ENCODE measurements at regions not wholly inside any gene's neighbourhood (a gene's known extent, or its start where the extent isn't known, plus 50 kb on each side); places are given as distances from the start of the nearest gene placed in this dataset.

DNA sequence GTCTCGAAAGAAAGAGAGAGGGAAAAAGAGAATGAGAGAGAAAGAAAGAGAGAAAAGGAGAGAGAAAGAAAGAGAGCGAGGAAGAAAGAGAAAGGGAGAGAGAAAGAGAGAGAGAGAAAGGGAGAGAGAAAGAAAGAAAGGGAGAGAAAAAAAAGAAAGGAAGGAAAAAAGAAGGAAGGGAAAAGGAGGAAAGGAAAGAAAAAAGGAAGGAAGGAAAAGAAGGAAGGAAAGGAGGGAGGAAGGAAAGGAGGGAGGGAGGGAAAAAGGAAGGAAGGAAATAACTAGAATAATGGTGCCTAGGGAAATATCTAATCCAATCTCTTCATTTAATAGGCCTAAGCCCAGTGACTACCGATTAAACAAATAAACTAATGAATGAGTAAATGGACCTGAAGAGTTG is 85.4 kb upstream of the LYZL1 start:
- DNase-seq: no peak
- no peak overlapping the region for H3K4me3 ChIP-seq (ENCODE audit: low read length)
- H3K9ac ChIP-seq (ENCODE audit: low read length): no peak overlapping the region
- no peak overlapping the region for H3K4me2 ChIP-seq (ENCODE audit: low read depth, low read length, poor library complexity, severe bottlenecking)
- no peaks in the 10 kb centered on the region for H3K36me3 ChIP-seq (ENCODE audit: insufficient read depth, low read length)
- no peaks in the 10 kb centered on the region for H3K9me2 ChIP-seq (replicated peaks; ENCODE audit: insufficient read depth, low read length)
- H2AFZ ChIP-seq (ENCODE audit: low read length): no peak overlapping the region
- no peaks in the 10 kb centered on the region for H3K27me3 ChIP-seq (ENCODE audit: low read length)
- H3K79me2 ChIP-seq (ENCODE audit: low read length): no peaks in the 10 kb centered on the region
- no peaks in the 10 kb centered on the region for H3K9me3 ChIP-seq (ENCODE audit: low read length)
- no peaks in the 10 kb centered on the region for H3K4me1 ChIP-seq (ENCODE audit: low read length)
- H4K20me1 ChIP-seq (ENCODE audit: insufficient read depth, low read depth, low read length): no peaks in the 10 kb centered on the region
- H3K27ac ChIP-seq (ENCODE audit: low read length): no peak overlapping the region

DNA sequence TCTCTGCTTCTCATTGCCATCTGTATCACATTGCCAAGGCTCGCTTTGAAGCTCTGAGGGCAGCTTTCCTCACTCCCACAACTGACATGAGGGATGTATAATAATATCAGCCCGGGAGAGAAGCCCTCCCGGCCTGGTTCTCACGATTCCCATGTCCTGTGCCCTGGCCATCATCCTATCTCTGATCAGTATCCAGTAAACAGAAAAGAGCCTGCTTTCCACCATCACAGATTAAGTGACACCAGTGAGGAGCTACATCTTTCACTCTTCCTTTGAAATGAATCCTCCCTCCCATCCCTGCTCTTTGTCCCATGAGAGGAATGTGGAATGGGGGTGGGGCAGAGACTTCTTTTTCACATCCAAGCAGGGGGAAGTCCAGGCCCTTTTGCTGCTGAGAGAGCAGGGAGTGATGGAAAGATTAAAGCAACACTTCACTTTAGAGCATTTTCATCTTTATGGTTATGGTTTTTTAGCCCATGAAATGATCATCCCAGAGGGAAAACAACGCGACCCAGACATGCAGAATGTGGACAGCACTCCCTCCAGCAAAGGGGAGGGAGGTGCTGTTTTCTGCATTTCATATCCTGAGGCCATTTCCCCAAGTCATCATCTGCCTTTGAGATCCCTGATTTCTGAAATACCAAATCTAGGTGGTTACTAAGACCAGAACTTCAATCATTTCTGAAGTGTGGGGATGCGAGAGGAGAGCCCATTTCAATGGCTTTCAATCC is 84.6 kb upstream of the LYZL1 start:
- Histone ChIP-seq H3K4me2 (ENCODE audit: low read depth, low read length, poor library complexity, severe bottlenecking) (no peak overlapping the region), H3K9me3 (ENCODE audit: low read length) (0 out of 2 replicates have a peak, but pooled peaks cover under 1% of the 10 kb centered on the region), H3K36me3 (ENCODE audit: insufficient read depth, low read length) (no peaks in the 10 kb centered on the region), H3K4me1 (ENCODE audit: low read length) (no peaks in the 10 kb centered on the region), H3K27me3 (ENCODE audit: low read length) (no peaks in the 10 kb centered on the region), H2AFZ (ENCODE audit: low read length) (no peak overlapping the region), H3K9me2 (replicated peaks; ENCODE audit: insufficient read depth, low read length) (no peaks in the 10 kb centered on the region), H3K9ac (ENCODE audit: low read length) (no peak overlapping the region), H4K20me1 (ENCODE audit: insufficient read depth, low read depth, low read length) (no peaks in the 10 kb centered on the region), H3K79me2 (ENCODE audit: low read length) (no peaks in the 10 kb centered on the region), H3K4me3 (ENCODE audit: low read length) (no peak overlapping the region), H3K27ac (ENCODE audit: low read length) (no peak overlapping the region)
- no peak for DNase-seq

- H3K27ac ChIP-seq (ENCODE audit: low read length): no peak overlapping the region
- H3K4me1 ChIP-seq (ENCODE audit: low read length): no peaks in the 10 kb centered on the region
- H4K20me1 ChIP-seq (ENCODE audit: insufficient read depth, low read depth, low read length): no peaks in the 10 kb centered on the region
- no peaks in the 10 kb centered on the region for H3K36me3 ChIP-seq (ENCODE audit: insufficient read depth, low read length)
- DNase-seq: no peak
- no peak overlapping the region for H2AFZ ChIP-seq (ENCODE audit: low read length)
- no peaks in the 10 kb centered on the region for H3K27me3 ChIP-seq (ENCODE audit: low read length)
- no peaks in the 10 kb centered on the region for H3K9me2 ChIP-seq (replicated peaks; ENCODE audit: insufficient read depth, low read length)
- H3K9ac ChIP-seq (ENCODE audit: low read length): no peak overlapping the region
- peaks cover 5% of the 10 kb centered on the region for H3K9me3 ChIP-seq (ENCODE audit: low read length)
- no peak overlapping the region for H3K4me3 ChIP-seq (ENCODE audit: low read length)
- H3K4me2 ChIP-seq (ENCODE audit: low read depth, low read length, poor library complexity, severe bottlenecking): no peak overlapping the region
- H3K79me2 ChIP-seq (ENCODE audit: low read length): no peaks in the 10 kb centered on the region
Observed at GRCh38 chr10:29205787-29206186, 83.1 kb upstream of the LYZL1 start.

DNA sequence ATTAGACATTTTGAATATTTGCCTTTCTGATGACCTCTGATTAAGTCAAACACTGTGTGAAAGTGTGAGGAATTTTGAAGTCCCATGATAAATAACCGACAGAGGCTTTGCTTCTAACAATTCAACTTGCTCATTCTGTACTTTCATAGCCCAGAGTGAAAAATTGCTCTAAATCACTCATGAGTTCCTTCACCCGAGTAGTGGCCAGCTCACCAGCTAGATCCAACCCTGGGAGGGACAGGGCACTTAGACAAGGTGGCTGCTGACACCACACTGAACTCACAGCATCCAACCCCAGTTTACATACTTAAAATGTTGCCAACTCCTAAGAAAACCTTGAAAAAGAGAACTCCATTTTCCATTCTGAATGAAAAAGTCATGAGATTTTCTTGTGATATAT is 80.0 kb upstream of the LYZL1 start:
- Histone ChIP-seq H3K4me2 (ENCODE audit: low read depth, low read length, poor library complexity, severe bottlenecking) (no peak overlapping the region), H2AFZ (ENCODE audit: low read length) (no peak overlapping the region), H3K27ac (ENCODE audit: low read length) (no peak overlapping the region), H4K20me1 (ENCODE audit: insufficient read depth, low read depth, low read length) (no peaks in the 10 kb centered on the region), H3K36me3 (ENCODE audit: insufficient read depth, low read length) (no peaks in the 10 kb centered on the region), H3K79me2 (ENCODE audit: low read length) (no peaks in the 10 kb centered on the region), H3K4me3 (ENCODE audit: low read length) (no peak overlapping the region), H3K27me3 (ENCODE audit: low read length) (no peaks in the 10 kb centered on the region), H3K4me1 (ENCODE audit: low read length) (no peaks in the 10 kb centered on the region), H3K9me3 (ENCODE audit: low read length) (peaks cover 5% of the 10 kb centered on the region), H3K9me2 (replicated peaks; ENCODE audit: insufficient read depth, low read length) (no peaks in the 10 kb centered on the region), H3K9ac (ENCODE audit: low read length) (no peak overlapping the region)
- DNase-seq: no peak

DNA sequence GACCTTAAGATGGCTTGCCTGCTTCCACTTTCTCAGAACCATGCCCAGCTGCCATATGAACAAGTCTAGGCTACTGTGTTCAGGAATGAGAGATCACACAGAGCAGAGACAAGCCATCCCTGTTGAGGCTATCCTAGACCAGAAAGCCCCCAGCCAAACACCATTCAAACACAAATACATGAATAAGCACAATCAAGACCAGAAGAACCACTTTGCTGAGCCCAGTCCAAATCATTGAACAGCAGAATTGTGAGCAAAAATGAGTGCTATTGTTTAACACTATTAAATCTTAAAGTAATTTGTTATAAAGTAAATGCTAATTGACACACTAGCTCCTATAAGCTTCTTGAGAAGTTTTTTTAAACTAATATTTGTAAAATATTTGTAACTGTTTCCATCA is 79.0 kb upstream of the LYZL1 start:
- no peak overlapping the region for H3K27ac ChIP-seq (ENCODE audit: low read length)
- no peaks in the 10 kb centered on the region for H3K4me1 ChIP-seq (ENCODE audit: low read length)
- H3K9me3 ChIP-seq (ENCODE audit: low read length): peaks cover 5% of the 10 kb centered on the region
- no peaks in the 10 kb centered on the region for H3K36me3 ChIP-seq (ENCODE audit: insufficient read depth, low read length)
- DNase-seq: no peak
- no peak overlapping the region for H3K9ac ChIP-seq (ENCODE audit: low read length)
- no peaks in the 10 kb centered on the region for H3K27me3 ChIP-seq (ENCODE audit: low read length)
- no peak overlapping the region for H3K4me3 ChIP-seq (ENCODE audit: low read length)
- no peaks in the 10 kb centered on the region for H3K79me2 ChIP-seq (ENCODE audit: low read length)
- H4K20me1 ChIP-seq (ENCODE audit: insufficient read depth, low read depth, low read length): no peaks in the 10 kb centered on the region
- H2AFZ ChIP-seq (ENCODE audit: low read length): no peak overlapping the region
- H3K4me2 ChIP-seq (ENCODE audit: low read depth, low read length, poor library complexity, severe bottlenecking): no peak overlapping the region
- 0 out of 2 replicates have a peak, but pooled peaks cover 2% of the 10 kb centered on the region for H3K9me2 ChIP-seq (replicated peaks; ENCODE audit: insufficient read depth, low read length)

GRCh38 chr10:29210266-29210868 is 78.5 kb upstream of the LYZL1 start:
- Histone ChIP-seq H3K27me3 (ENCODE audit: low read length) (no peaks in the 10 kb centered on the region), H3K4me1 (ENCODE audit: low read length) (no peaks in the 10 kb centered on the region), H2AFZ (ENCODE audit: low read length) (no peak overlapping the region), H3K4me2 (ENCODE audit: low read depth, low read length, poor library complexity, severe bottlenecking) (no peak overlapping the region), H3K79me2 (ENCODE audit: low read length) (no peaks in the 10 kb centered on the region), H3K9me3 (ENCODE audit: low read length) (peaks cover 5% of the 10 kb centered on the region), H4K20me1 (ENCODE audit: insufficient read depth, low read depth, low read length) (no peaks in the 10 kb centered on the region), H3K4me3 (ENCODE audit: low read length) (no peak overlapping the region), H3K27ac (ENCODE audit: low read length) (no peak overlapping the region), H3K36me3 (ENCODE audit: insufficient read depth, low read length) (no peaks in the 10 kb centered on the region), H3K9ac (ENCODE audit: low read length) (no peak overlapping the region), H3K9me2 (replicated peaks; ENCODE audit: insufficient read depth, low read length) (0 out of 2 replicates have a peak, but pooled peaks cover 3% of the 10 kb centered on the region)
- DNase-seq: no peak

DNA sequence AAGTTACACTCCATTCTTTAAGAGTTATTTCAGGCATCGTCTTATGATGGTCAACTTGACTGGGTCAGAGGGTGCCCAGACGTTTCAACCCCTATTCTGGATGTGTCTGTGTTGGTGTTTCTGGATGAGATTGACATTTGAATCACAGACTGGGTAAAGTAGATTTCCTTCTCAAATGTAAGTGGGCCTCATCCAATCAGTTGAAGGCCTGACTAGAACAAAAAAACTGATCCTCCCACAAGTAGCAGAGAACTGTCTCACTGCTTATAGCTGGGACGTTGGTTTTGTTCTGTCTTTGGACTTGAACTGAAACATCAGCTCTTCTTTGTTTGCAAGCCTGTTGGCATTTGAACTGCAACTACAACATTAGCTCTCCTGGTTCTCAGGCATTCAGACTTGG is 76.3 kb upstream of the LYZL1 start:
- no peak overlapping the region for H2AFZ ChIP-seq (ENCODE audit: low read length)
- H4K20me1 ChIP-seq (ENCODE audit: insufficient read depth, low read depth, low read length): no peaks in the 10 kb centered on the region
- H3K9ac ChIP-seq (ENCODE audit: low read length): no peak overlapping the region
- no peaks in the 10 kb centered on the region for H3K36me3 ChIP-seq (ENCODE audit: insufficient read depth, low read length)
- DNase-seq: no peak
- H3K9me3 ChIP-seq (ENCODE audit: low read length): peaks cover 5% of the 10 kb centered on the region
- no peaks in the 10 kb centered on the region for H3K27me3 ChIP-seq (ENCODE audit: low read length)
- H3K4me1 ChIP-seq (ENCODE audit: low read length): no peaks in the 10 kb centered on the region
- no peak overlapping the region for H3K4me3 ChIP-seq (ENCODE audit: low read length)
- no peak overlapping the region for H3K27ac ChIP-seq (ENCODE audit: low read length)
- H3K79me2 ChIP-seq (ENCODE audit: low read length): no peaks in the 10 kb centered on the region
- H3K4me2 ChIP-seq (ENCODE audit: low read depth, low read length, poor library complexity, severe bottlenecking): no peak overlapping the region
- peaks cover 5% of the 10 kb centered on the region; the same call in 1 of the 2 replicates for H3K9me2 ChIP-seq (replicated peaks; ENCODE audit: insufficient read depth, low read length)

DNA sequence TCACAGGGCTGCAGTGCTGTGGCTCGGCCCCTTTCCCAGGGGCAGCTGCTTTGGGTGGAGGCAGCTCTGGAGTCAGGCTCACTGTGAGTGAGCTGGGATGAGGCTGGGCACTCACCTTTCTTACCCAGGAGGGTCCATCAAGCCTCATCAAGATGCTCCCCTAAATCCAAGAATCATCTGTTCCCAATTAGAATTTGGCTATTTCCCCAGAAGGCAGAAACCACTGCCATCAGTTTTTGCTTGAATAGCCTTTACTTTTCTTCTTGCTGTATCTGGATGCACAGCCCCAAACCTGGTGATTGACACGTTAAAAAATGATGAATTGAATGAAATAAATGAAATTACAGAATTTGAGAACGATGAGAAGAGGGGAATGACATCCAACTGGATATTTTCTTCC is 74.3 kb upstream of the LYZL1 start:
- Histone ChIP-seq H3K27me3 (ENCODE audit: low read length) (no peaks in the 10 kb centered on the region), H2AFZ (ENCODE audit: low read length) (no peak overlapping the region), H3K79me2 (ENCODE audit: low read length) (no peaks in the 10 kb centered on the region), H3K4me1 (ENCODE audit: low read length) (no peaks in the 10 kb centered on the region), H3K36me3 (ENCODE audit: insufficient read depth, low read length) (no peaks in the 10 kb centered on the region), H3K9me3 (ENCODE audit: low read length) (peaks cover 2% of the 10 kb centered on the region), H3K4me3 (ENCODE audit: low read length) (no peak overlapping the region), H3K9ac (ENCODE audit: low read length) (no peak overlapping the region), H3K9me2 (replicated peaks; ENCODE audit: insufficient read depth, low read length) (peaks cover 5% of the 10 kb centered on the region; the same call in 1 of the 2 replicates), H4K20me1 (ENCODE audit: insufficient read depth, low read depth, low read length) (no peaks in the 10 kb centered on the region), H3K4me2 (ENCODE audit: low read depth, low read length, poor library complexity, severe bottlenecking) (no peak overlapping the region), H3K27ac (ENCODE audit: low read length) (no peak overlapping the region)
- DNase-seq: no peak

All from Karpas-422 (cell line).